ENCODE measurements at regions not wholly inside any gene's neighbourhood (a gene's known extent, or its start where the extent isn't known, plus 50 kb on each side); places are given as distances from the start of the nearest gene placed in this dataset.

DNA sequence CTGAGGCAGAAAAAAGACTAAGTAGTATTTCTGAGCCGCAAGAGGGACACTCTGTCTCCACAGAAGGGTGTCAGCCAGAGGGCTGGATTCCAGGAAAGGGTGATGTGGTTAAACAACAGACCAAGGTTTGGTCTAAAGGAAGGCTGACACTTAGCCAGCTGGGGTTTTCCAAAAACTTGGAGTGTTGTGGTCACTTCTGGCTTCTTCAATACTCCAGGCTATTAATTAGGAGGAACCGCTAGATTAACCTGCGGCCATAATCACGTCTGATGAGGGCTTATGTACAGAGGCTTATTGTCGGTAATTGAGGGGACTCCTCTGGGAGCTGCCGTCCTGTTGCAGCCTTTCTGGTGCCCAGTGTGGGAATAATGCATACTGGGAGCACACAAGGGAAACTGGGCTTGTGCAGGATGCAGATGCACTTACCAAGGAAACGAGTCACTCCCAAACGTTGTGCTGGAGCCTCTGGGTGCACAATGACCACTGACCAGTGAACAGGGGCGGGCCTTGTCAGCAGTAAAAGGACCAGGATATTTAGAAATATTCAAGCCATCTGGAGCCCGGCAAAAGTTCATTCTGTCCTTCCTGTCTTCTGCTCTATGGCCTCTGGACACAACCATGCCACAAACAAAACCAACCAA is 70.2 kb upstream of the TUT7 start:
- H3K9me3 ChIP-seq: no peaks in the 10 kb centered on the region
- peaks cover 3 to 17% of the 10 kb centered on the region in 2 donors for H3K4me1 ChIP-seq (ENCODE audit: control insufficient read depth in 1 of 2, low read depth in 2 of 2)
- H3K4me3 ChIP-seq: peak overlapping the region; percentile 9
- H3K27ac ChIP-seq: no peak overlapping the region
- no peak for DNase-seq (ENCODE audit: low spot score)
- TF ChIP-seq, protein P1, sequence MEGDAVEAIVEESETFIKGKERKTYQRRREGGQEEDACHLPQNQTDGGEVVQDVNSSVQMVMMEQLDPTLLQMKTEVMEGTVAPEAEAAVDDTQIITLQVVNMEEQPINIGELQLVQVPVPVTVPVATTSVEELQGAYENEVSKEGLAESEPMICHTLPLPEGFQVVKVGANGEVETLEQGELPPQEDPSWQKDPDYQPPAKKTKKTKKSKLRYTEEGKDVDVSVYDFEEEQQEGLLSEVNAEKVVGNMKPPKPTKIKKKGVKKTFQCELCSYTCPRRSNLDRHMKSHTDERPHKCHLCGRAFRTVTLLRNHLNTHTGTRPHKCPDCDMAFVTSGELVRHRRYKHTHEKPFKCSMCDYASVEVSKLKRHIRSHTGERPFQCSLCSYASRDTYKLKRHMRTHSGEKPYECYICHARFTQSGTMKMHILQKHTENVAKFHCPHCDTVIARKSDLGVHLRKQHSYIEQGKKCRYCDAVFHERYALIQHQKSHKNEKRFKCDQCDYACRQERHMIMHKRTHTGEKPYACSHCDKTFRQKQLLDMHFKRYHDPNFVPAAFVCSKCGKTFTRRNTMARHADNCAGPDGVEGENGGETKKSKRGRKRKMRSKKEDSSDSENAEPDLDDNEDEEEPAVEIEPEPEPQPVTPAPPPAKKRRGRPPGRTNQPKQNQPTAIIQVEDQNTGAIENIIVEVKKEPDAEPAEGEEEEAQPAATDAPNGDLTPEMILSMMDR (IDR thresholded peaks at IDR 0.05): no peak
- H3K27me3 ChIP-seq (replicated peaks; ENCODE audit: insufficient read depth): no peaks in the 10 kb centered on the region
- no peak for ATAC-seq (ENCODE audit: insufficient number of reproducible peaks, low FRiP score, low read depth)
- no peaks in the 10 kb centered on the region for H3K36me3 ChIP-seq

DNA sequence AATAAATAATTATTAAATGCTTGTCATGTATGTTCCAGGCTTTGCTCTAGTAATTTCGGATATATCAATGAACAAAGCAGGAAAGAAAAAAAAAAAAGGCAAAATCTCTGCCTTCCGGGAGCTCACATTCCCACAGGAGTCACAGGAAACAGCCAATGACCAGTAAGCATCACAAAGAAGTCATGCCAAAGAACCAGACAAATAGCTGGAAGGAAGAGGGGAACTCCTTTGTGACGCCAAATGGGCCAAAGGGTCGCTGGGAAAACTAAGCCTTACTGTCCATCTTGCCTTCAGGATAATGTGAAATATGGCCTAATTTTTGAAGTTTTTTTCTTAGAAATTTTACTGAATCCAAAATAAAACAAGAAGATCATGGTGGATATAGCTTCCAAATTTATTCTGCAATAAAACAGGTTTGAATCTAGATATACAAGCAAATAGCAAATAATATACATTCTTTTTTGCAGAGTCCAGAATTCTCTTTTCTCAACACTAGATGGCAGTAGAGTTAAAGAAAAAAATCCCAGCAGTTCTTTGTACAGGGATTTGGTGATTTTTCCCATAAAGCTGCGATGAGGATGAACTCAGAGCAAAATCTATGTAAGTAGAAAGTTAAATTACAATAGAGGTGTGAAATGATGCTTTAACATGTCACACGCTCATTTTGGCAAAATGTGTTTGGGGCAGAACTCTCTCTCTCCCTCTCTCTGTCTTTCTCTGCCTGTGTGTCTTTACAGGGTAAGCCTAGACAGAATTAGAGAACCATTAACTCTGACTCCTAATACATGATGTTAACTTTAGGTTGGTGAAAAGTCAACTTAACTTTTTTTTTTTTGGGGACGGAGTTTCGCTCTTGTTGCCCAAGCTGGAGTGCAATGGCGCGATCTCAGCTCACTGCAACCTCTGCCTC is 60.0 kb upstream of the TUT7 start:
- H3K27ac ChIP-seq: no peak overlapping the region
- TF ChIP-seq, protein P1 (IDR thresholded peaks at IDR 0.05): peak; percentile 74
- no peaks in the 10 kb centered on the region for H3K4me1 ChIP-seq (ENCODE audit: control insufficient read depth in 1 of 2, low read depth in 2 of 2)
- H3K9me3 ChIP-seq: no peaks in the 10 kb centered on the region
- no peak for DNase-seq (ENCODE audit: low spot score)
- ATAC-seq (ENCODE audit: insufficient number of reproducible peaks, low FRiP score, low read depth): no peak
- H3K27me3 ChIP-seq (replicated peaks; ENCODE audit: insufficient read depth): no peaks in the 10 kb centered on the region
- no peak overlapping the region for H3K4me3 ChIP-seq
- H3K36me3 ChIP-seq: no peaks in the 10 kb centered on the region

DNA sequence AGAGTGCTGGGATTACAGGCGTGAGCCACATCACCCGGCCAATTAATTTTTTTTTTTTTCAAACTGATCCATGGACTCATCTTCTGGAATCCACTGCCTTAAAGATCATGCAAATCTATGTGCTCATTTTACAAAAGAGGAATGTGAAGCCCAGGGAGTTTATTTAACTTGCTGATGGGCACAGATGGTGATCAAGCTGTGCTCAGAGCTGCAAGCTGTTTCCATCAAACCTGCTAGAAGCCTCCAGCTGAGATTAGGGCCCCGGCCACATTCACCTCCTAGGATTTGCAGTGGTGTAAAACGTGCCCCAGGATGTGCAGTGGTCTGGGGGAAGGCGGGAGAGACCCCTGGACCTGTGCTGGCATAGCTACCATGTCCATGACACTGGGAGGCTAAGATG is 56.1 kb upstream of the TUT7 start:
- ATAC-seq (ENCODE audit: insufficient number of reproducible peaks, low FRiP score, low read depth) (no peak), DNase-seq (ENCODE audit: low spot score) (no peak)
- H3K4me3 ChIP-seq: no peak overlapping the region
- no peak overlapping the region for H3K27ac ChIP-seq
- TF ChIP-seq, protein P1 (IDR thresholded peaks at IDR 0.05): no peak
- H3K27me3 ChIP-seq (replicated peaks; ENCODE audit: insufficient read depth): no peaks in the 10 kb centered on the region
- no peaks in the 10 kb centered on the region for H3K9me3 ChIP-seq
- no peaks in the 10 kb centered on the region for H3K36me3 ChIP-seq
- peaks cover 5 to 18% of the 10 kb centered on the region in 2 donors for H3K4me1 ChIP-seq (ENCODE audit: control insufficient read depth in 1 of 2, low read depth in 2 of 2)

DNA sequence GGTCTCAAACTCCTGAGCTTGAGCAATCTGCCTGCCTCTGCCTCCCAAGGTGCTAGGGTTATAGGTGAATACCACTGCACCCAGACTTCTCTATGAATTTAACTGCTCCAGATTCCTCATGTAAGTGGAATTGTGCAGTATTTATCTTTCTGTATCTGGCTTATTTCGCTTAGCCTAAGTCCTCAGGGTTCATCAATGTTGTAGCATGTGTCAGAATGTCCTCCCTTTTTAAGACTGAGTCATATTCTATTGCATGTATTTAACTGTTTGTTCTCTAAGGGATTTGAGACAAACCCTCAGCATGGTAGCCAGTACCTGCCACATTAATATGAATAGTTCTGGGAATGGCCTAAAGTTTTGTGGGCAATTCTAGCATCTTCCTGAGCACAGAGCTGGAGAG is 53.9 kb upstream of the TUT7 start:
- ATAC-seq (ENCODE audit: insufficient number of reproducible peaks, low FRiP score, low read depth): no peak
- H3K27me3 ChIP-seq (replicated peaks; ENCODE audit: insufficient read depth): no peaks in the 10 kb centered on the region
- TF ChIP-seq, protein P1 (IDR thresholded peaks at IDR 0.05): no peak
- DNase-seq (ENCODE audit: low spot score): no peak
- no peak overlapping the region for H3K27ac ChIP-seq
- no peaks in the 10 kb centered on the region for H3K36me3 ChIP-seq
- H3K9me3 ChIP-seq: no peaks in the 10 kb centered on the region
- no peak overlapping the region for H3K4me3 ChIP-seq
- H3K4me1 ChIP-seq (ENCODE audit: control insufficient read depth in 1 of 2, low read depth in 2 of 2): peaks cover 5 to 23% of the 10 kb centered on the region in 2 donors

DNA sequence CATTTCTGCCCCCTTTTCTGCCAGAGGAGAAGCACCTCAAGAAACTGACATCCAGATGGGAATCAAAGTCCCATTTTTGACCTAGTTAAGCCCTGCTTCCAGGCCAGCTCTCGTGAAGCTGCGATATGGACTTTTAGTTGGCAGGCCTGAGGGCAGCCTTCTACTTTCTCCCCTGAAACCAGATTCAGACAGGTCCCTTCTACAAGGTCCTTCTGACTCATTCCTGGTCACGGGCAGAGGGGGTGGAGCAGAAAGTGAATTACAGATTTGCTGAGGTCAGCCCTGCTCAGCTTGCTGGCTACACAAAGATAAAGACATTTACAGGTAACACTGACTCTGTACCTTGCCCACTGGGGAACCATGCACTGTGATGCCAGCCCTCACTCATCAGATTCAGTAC is 52.8 kb upstream of the TUT7 start:
- no peak overlapping the region for H3K27ac ChIP-seq

More for the DNA sequence above, 52.8 kb upstream of the TUT7 start:
- H3K9me3 ChIP-seq: no peaks in the 10 kb centered on the region
- DNase-seq (ENCODE audit: low spot score) (no peak), ATAC-seq (ENCODE audit: insufficient number of reproducible peaks, low FRiP score, low read depth) (no peak)
- H3K4me1 ChIP-seq (ENCODE audit: control insufficient read depth in 1 of 2, low read depth in 2 of 2): peaks cover 5 to 23% of the 10 kb centered on the region in 2 donors
- no peak overlapping the region for H3K4me3 ChIP-seq
- no peaks in the 10 kb centered on the region for H3K27me3 ChIP-seq (replicated peaks; ENCODE audit: insufficient read depth)
- H3K36me3 ChIP-seq: no peaks in the 10 kb centered on the region
- TF ChIP-seq, protein P1 (IDR thresholded peaks at IDR 0.05): no peak

Data from thoracic aorta (tissue), 2 donors.